GM23338 (cell line): ENCODE measurements at regions not wholly inside any gene's neighbourhood (a gene's known extent, or its start where the extent isn't known, plus 50 kb on each side); places are given as distances from the start of the nearest gene placed in this dataset.
A peak's percentile ranks its signal among the peaks of the same experiment; 100 is the strongest.

Experiments
- ATAC-seq: fragments of 200-7000 bp; cut with Tn5 transposase; 3 replicates; pipeline ENCODE4 v1.9.1; 2020
- DNase-seq: peaks from one replicate; pipeline ENCODE4 v3.0.0-alpha.2; 2015; ENCODE audit warnings: low spot score
- H2AFZ ChIP-seq: fragments of 200-600 bp; sonication (generic); 2 replicates; pipeline ENCODE4 v1.8.0; 2016; ENCODE audit warnings: antibody characterized with exemption, mild to moderate bottlenecking, moderate library complexity
- H3F3A ChIP-seq: fragments of 200-600 bp; sonication (generic); replicated peaks from 2 replicates; pipeline ENCODE4 v1.8.0; 2017; ENCODE audit warnings: antibody characterized with exemption, mixed run types, low read depth
- H3K27ac ChIP-seq: fragments of 200-600 bp; sonication (generic); 2 replicates; pipeline ENCODE4 v1.6.1; 2016; ENCODE audit warnings: low read depth
- H3K27me3 ChIP-seq: fragments of 200-600 bp; sonication (generic); 2 replicates; pipeline ENCODE4 v1.8.0; 2016; ENCODE audit warnings: mild to moderate bottlenecking, mixed run types, moderate library complexity; ENCODE audit not compliant: insufficient read depth
- H3K36me3 ChIP-seq: fragments of 200-600 bp; sonication (generic); 2 replicates; pipeline ENCODE4 v1.8.0; 2016; ENCODE audit warnings: mild to moderate bottlenecking; ENCODE audit not compliant: insufficient read depth
- H3K4me1 ChIP-seq: fragments of 200-600 bp; sonication (generic); 2 replicates; pipeline ENCODE4 v1.8.0; 2016; ENCODE audit warnings: mild to moderate bottlenecking, moderate library complexity; ENCODE audit not compliant: insufficient read depth
- H3K4me2 ChIP-seq: fragments of 200-600 bp; sonication (generic); 2 replicates; pipeline ENCODE4 v1.7.1; 2017; ENCODE audit warnings: mixed run types
- H3K4me3 ChIP-seq: fragments of 200-600 bp; sonication (generic); 2 replicates; pipeline ENCODE4 v1.6.1; 2016; ENCODE audit warnings: mixed run types
- H3K79me2 ChIP-seq: fragments of 200-600 bp; sonication (generic); replicated peaks from 2 replicates; pipeline ENCODE4 v1.8.0; 2017; ENCODE audit warnings: mild to moderate bottlenecking; ENCODE audit not compliant: insufficient read depth
- H3K9me2 ChIP-seq: fragments of 200-600 bp; sonication (generic); 2 replicates; pipeline ENCODE4 v1.8.0; 2017; ENCODE audit not compliant: insufficient read depth
- H4K20me1 ChIP-seq: fragments of 200-600 bp; sonication (generic); replicated peaks from 2 replicates; pipeline ENCODE4 v1.8.0; 2017; ENCODE audit warnings: mild to moderate bottlenecking; ENCODE audit not compliant: insufficient read depth
- H3K27ac Mint-ChIP-seq: 2 replicates; pipeline ENCODE4 v1.8.0; 2020; ENCODE audit warnings: inconsistent platforms, mild to moderate bottlenecking, moderate library complexity, mixed read lengths
- H3K27me3 Mint-ChIP-seq: 3 replicates; pipeline ENCODE4 v1.8.0; 2022; ENCODE audit warnings: low read depth, mild to moderate bottlenecking, moderate library complexity, mixed read lengths, inconsistent platforms; ENCODE audit not compliant: insufficient read depth, poor library complexity
- H3K36me3 Mint-ChIP-seq: 3 replicates; pipeline ENCODE4 v1.8.0; 2021; ENCODE audit warnings: low read depth, mild to moderate bottlenecking, inconsistent platforms, moderate library complexity, mixed read lengths
- H3K4me1 Mint-ChIP-seq: 3 replicates; pipeline ENCODE4 v1.8.0; 2020; ENCODE audit warnings: mild to moderate bottlenecking, inconsistent platforms, mixed read lengths
- H3K4me3 Mint-ChIP-seq: 3 replicates; pipeline ENCODE4 v1.8.0; 2021; ENCODE audit warnings: moderate library complexity, mild to moderate bottlenecking, inconsistent platforms, mixed read lengths
- H3K9me3 Mint-ChIP-seq: 3 replicates; pipeline ENCODE4 v1.8.0; 2020; ENCODE audit warnings: moderate library complexity, mild to moderate bottlenecking, inconsistent platforms, mixed read lengths
- CREB1 ChIP-seq: fragments of 250-450 bp; sonication (Bioruptor Pico); IDR thresholded peaks from 2 replicates; pipeline ENCODE4 v1.5.0; 2020; ENCODE audit warnings: low read depth, mild to moderate bottlenecking, moderate library complexity
- CTCF ChIP-seq, 2 experiments: fragments of 200-600 bp in 1 of 2; sonication (generic) in 1 of 2; conservative IDR thresholded peaks; 2 replicates each; pipeline versions ENCODE4 v1.5.1 to v1.6.1; 2016 to 2017; ENCODE audit warnings: antibody characterized with exemption in 2 of 2, low read depth in 2 of 2, mild to moderate bottlenecking in 2 of 2, moderate library complexity in 1 of 2
- TF ChIP-seq, protein P1 (sequence below): fragments of 250-450 bp; sonication (Bioruptor Pico); IDR thresholded peaks from 2 replicates; pipeline ENCODE4 v1.5.0; 2020; ENCODE audit warnings: mild to moderate bottlenecking, moderate library complexity
- TF ChIP-seq, protein P2 (sequence below): IDR thresholded peaks from 2 replicates; pipeline ENCODE4 v1.6.1; 2016; ENCODE audit warnings: antibody characterized with exemption

DNA sequence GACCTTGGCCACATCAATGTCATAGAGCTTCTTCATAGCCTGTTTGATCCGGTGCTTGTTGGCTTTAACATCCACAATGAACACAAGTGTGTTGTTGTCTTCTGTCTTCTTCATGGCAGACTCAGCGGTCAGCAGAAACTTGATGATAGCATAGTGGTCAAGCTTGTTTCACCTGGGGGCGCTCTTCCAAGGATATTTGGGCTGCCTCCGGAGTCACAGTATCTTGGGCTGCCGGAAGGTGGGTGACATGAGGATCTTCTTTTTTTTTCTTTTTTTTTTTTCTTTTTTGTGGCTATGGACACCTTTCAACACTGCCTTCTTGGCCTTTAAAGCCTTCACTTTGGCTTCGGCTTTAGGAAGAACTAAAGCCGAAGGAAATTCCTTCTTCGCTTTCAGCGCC, 244.6 kb downstream of the GJA1 start:
- no peak overlapping the region for H3K4me2 ChIP-seq
- H3K9me2 ChIP-seq = peaks cover 7% of the 10 kb centered on the region
- Mint-ChIP-seq H3K4me3 (no peak overlapping the region), H3K9me3 (no peaks in the 10 kb centered on the region), H3K27me3 (peaks cover 2% of the 10 kb centered on the region), H3K4me1 (peaks cover 9% of the 10 kb centered on the region), H3K27ac (no peak overlapping the region), H3K36me3 (peaks cover 8% of the 10 kb centered on the region; the same call in 1 of the 3 replicates)
- H3K36me3 ChIP-seq = no peaks in the 10 kb centered on the region
- no peaks in the 10 kb centered on the region for H3F3A ChIP-seq
- peak; percentile 39 for DNase-seq
- no peak for ATAC-seq
- TF ChIP-seq CREB1 (CRISPR knock-in tag) = no peak
- TF ChIP-seq CTCF (conservative IDR thresholded peaks at IDR 0.05; ENCODE audit: low read depth in 2 of 2) = peak; percentile 26 to 53; a peak in 3 of 4 replicates
- TF ChIP-seq, protein P1, sequence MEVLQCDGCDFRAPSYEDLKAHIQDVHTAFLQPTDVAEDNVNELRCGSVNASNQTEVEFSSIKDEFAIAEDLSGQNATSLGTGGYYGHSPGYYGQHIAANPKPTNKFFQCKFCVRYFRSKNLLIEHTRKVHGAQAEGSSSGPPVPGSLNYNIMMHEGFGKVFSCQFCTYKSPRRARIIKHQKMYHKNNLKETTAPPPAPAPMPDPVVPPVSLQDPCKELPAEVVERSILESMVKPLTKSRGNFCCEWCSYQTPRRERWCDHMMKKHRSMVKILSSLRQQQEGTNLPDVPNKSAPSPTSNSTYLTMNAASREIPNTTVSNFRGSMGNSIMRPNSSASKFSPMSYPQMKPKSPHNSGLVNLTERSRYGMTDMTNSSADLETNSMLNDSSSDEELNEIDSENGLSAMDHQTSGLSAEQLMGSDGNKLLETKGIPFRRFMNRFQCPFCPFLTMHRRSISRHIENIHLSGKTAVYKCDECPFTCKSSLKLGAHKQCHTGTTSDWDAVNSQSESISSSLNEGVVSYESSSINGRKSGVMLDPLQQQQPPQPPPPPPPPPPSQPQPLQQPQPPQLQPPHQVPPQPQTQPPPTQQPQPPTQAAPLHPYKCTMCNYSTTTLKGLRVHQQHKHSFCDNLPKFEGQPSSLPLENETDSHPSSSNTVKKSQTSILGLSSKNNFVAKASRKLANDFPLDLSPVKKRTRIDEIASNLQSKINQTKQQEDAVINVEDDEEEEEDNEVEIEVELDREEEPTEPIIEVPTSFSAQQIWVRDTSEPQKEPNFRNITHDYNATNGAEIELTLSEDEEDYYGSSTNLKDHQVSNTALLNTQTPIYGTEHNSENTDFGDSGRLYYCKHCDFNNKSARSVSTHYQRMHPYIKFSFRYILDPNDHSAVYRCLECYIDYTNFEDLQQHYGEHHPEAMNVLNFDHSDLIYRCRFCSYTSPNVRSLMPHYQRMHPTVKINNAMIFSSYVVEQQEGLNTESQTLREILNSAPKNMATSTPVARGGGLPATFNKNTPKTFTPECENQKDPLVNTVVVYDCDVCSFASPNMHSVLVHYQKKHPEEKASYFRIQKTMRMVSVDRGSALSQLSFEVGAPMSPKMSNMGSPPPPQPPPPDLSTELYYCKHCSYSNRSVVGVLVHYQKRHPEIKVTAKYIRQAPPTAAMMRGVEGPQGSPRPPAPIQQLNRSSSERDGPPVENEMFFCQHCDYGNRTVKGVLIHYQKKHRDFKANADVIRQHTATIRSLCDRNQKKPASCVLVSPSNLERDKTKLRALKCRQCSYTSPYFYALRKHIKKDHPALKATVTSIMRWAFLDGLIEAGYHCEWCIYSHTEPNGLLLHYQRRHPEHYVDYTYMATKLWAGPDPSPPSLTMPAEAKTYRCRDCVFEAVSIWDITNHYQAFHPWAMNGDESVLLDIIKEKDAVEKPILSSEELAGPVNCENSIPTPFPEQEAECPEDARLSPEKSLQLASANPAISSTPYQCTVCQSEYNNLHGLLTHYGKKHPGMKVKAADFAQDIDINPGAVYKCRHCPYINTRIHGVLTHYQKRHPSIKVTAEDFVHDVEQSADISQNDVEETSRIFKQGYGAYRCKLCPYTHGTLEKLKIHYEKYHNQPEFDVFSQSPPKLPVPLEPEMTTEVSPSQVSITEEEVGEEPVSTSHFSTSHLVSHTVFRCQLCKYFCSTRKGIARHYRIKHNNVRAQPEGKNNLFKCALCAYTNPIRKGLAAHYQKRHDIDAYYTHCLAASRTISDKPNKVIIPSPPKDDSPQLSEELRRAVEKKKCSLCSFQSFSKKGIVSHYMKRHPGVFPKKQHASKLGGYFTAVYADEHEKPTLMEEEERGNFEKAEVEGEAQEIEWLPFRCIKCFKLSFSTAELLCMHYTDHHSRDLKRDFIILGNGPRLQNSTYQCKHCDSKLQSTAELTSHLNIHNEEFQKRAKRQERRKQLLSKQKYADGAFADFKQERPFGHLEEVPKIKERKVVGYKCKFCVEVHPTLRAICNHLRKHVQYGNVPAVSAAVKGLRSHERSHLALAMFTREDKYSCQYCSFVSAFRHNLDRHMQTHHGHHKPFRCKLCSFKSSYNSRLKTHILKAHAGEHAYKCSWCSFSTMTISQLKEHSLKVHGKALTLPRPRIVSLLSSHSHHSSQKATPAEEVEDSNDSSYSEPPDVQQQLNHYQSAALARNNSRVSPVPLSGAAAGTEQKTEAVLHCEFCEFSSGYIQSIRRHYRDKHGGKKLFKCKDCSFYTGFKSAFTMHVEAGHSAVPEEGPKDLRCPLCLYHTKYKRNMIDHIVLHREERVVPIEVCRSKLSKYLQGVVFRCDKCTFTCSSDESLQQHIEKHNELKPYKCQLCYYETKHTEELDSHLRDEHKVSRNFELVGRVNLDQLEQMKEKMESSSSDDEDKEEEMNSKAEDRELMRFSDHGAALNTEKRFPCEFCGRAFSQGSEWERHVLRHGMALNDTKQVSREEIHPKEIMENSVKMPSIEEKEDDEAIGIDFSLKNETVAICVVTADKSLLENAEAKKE = no peak
- TF ChIP-seq, protein P2, sequence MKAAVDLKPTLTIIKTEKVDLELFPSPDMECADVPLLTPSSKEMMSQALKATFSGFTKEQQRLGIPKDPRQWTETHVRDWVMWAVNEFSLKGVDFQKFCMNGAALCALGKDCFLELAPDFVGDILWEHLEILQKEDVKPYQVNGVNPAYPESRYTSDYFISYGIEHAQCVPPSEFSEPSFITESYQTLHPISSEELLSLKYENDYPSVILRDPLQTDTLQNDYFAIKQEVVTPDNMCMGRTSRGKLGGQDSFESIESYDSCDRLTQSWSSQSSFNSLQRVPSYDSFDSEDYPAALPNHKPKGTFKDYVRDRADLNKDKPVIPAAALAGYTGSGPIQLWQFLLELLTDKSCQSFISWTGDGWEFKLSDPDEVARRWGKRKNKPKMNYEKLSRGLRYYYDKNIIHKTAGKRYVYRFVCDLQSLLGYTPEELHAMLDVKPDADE = no peak
- no peaks in the 10 kb centered on the region for H3K27me3 ChIP-seq
- peaks cover 10% of the 10 kb centered on the region for H3K4me1 ChIP-seq
- no peaks in the 10 kb centered on the region for H4K20me1 ChIP-seq
- no peak overlapping the region for H2AFZ ChIP-seq
- no peaks in the 10 kb centered on the region for H3K79me2 ChIP-seq
- H3K27ac ChIP-seq = no peak overlapping the region
- H3K4me3 ChIP-seq = no peak overlapping the region
